ENCODE measurements at regions not wholly inside any gene's neighbourhood (a gene's known extent, or its start where the extent isn't known, plus 50 kb on each side); places are given as distances from the start of the nearest gene placed in this dataset.

DNA sequence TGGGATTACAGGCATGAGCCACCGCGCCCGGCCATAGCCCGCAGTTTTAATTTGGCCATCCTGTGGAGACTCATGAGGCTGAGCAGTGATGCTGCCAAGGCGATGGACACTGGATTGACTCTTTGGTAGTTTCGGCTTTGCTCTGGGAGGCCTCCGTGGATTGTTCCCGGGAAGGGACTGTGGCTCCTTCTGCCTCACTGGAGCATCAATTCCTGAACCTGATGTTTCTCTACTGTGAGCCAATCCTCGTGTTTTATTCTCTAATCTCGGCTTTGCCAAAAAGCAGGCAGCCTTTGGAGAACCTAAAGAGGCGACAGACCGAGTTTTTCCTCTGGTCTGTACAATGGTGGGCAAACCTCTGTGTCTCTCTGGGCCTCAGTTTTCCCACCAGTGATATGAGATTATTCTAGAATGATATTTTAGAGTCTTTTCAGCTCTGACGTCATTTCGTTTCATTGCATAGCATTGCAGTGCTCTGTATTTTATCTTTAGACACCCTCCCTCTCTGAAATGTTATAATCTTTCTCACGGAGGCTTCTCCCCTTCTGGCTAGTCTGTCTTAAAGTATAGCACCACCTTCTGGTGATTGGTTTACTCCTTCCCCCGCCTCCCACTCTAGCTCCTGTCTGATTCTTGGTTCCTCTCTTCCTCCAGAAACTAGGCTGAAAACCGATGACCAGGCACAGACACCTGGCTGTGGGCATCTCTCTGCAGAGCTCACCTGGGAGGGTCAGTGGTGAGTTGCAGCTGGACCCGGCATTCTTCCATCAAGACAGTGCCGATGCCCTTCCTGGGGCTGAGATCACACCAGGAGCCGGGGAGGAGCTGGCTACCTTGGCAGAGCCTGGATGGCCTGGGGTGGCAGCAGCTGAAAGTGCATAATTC is 341.3 kb downstream of the MYCN start:
- H3K27me3 ChIP-seq (ENCODE audit: insufficient read depth, low read length) = no peaks in the 10 kb centered on the region
- no peak overlapping the region for H3K4me3 ChIP-seq (ENCODE audit: low read length)
- no peaks in the 10 kb centered on the region for H3K4me1 ChIP-seq (ENCODE audit: insufficient read depth, low read length)
- no peaks in the 10 kb centered on the region for H3K9me3 ChIP-seq (ENCODE audit: low read depth, low read length)

DNA sequence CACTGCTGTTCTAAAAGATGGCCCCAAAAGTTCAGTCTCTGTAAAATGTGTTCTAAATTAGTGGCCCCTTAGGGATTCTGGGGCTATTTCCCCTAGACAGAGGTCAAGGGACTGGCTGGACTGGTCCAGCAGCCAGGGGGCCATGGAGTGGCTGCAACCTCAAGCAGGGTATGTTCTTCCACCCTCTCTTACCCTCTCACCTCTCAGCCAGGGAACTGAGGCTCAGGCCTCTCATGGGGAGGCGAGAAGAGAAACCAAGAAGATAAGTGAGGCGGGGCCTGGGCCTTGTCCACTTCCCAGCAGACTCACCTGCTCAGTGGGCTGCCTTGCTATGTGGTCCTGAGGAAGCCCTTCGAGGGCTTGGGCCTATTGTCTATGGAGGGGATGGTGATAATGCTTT is 339.7 kb downstream of the MYCN start:
- Histone ChIP-seq H3K27me3 (ENCODE audit: insufficient read depth, low read length) (no peaks in the 10 kb centered on the region), H3K4me3 (ENCODE audit: low read length) (no peak overlapping the region), H3K4me1 (ENCODE audit: insufficient read depth, low read length) (no peaks in the 10 kb centered on the region), H3K9me3 (ENCODE audit: low read depth, low read length) (no peaks in the 10 kb centered on the region)

DNA sequence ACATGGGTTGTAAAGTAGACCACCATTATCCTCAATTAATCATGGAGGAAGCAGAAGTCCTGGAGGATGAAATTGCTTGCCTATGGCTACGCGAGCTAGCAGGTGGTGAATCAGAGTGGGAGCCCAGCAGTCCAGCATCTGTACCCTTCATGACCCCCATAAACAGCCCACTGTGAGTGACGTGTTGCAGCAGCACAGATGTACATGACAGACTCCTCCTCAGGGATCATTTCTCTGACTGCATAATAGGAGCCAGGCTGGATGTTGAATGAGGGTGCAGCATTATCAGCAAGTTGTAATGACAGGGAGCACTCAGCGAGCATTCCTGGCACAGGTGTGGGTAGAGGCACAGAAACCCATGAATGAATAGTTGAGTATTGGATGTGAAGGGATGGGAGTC is 339.3 kb downstream of the MYCN start:
- Histone ChIP-seq H3K4me1 (ENCODE audit: insufficient read depth, low read length) (no peaks in the 10 kb centered on the region), H3K4me3 (ENCODE audit: low read length) (no peak overlapping the region), H3K27me3 (ENCODE audit: insufficient read depth, low read length) (no peaks in the 10 kb centered on the region), H3K9me3 (ENCODE audit: low read depth, low read length) (no peaks in the 10 kb centered on the region)

DNA sequence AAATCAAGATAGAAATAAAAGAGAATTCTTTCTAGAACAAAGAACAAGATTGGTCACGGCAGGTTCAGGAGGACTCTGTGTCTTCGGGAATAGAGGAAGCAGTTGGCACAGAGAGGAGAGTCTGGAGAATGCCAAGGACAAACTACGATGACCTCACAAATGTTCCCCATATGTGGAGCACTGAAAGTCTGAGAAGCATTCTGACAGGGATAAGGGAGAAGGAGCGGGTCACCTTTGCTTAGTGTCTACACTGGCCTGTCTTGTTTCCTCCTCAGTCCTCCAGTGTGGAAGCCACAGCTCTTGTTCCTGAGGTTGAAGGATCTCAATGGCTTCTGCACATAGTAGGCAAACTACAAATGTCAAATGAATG is 338.8 kb downstream of the MYCN start:
- no peaks in the 10 kb centered on the region for H3K4me1 ChIP-seq (ENCODE audit: insufficient read depth, low read length)
- no peaks in the 10 kb centered on the region for H3K27me3 ChIP-seq (ENCODE audit: insufficient read depth, low read length)
- H3K9me3 ChIP-seq (ENCODE audit: low read depth, low read length) = no peaks in the 10 kb centered on the region
- H3K4me3 ChIP-seq (ENCODE audit: low read length) = no peak overlapping the region

DNA sequence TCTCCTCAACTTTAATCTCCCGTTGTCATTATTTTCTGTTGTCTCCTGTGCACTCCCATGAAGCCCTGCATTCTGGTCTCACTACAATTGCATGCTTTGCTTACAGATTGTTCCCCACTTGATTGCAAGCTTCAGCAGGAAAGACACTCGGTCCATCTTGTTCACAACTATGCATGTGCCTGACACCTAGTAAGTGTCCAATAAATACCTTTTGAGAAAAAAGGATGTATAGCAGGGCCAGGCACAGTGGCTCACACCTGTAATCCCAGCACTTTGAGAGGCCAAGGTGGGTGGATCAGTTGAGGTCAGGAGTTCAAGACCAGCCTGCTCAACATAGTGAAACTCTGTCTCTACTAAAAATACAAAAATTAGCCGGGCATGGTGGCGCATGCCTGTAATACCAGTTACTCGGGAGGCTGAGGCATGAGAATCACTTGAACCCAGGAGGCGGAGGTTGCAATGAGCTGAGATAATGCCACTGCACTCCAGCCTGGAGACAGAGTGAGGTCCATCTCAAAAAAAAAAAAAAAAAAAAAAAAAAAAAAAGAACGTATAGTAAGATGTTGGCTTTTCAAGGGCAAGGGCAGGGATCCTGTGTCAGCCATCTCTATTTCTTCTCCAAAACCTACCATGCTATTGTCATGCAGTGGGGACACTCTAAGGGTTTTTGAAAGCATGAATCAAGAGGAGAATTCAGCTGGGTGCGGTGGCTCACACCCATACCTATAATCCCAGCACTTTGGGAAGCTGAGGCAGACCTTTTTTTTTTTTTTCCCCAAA is 338.3 kb downstream of the MYCN start:
- Histone ChIP-seq H3K9me3 (ENCODE audit: low read depth, low read length) (no peaks in the 10 kb centered on the region), H3K27me3 (ENCODE audit: insufficient read depth, low read length) (no peaks in the 10 kb centered on the region), H3K4me1 (ENCODE audit: insufficient read depth, low read length) (no peaks in the 10 kb centered on the region), H3K4me3 (ENCODE audit: low read length) (no peak overlapping the region)

GRCh38 chr2:16277117-16277516 is 336.8 kb downstream of the MYCN start:
- Histone ChIP-seq H3K27me3 (ENCODE audit: insufficient read depth, low read length) (no peaks in the 10 kb centered on the region), H3K4me3 (ENCODE audit: low read length) (no peak overlapping the region), H3K4me1 (ENCODE audit: insufficient read depth, low read length) (no peaks in the 10 kb centered on the region), H3K9me3 (ENCODE audit: low read depth, low read length) (no peaks in the 10 kb centered on the region)

GRCh38 chr2:16275661-16276060 is 335.3 kb downstream of the MYCN start:
- Histone ChIP-seq H3K4me3 (ENCODE audit: low read length) (no peak overlapping the region), H3K27me3 (ENCODE audit: insufficient read depth, low read length) (no peaks in the 10 kb centered on the region), H3K4me1 (ENCODE audit: insufficient read depth, low read length) (no peaks in the 10 kb centered on the region), H3K9me3 (ENCODE audit: low read depth, low read length) (no peaks in the 10 kb centered on the region)

GRCh38 chr2:16275131-16275530 is 334.8 kb downstream of the MYCN start:
- no peak overlapping the region for H3K4me3 ChIP-seq (ENCODE audit: low read length)
- no peaks in the 10 kb centered on the region for H3K27me3 ChIP-seq (ENCODE audit: insufficient read depth, low read length)
- no peaks in the 10 kb centered on the region for H3K9me3 ChIP-seq (ENCODE audit: low read depth, low read length)

GRCh38 chr2:16273111-16273510 is 332.8 kb downstream of the MYCN start:
- H3K4me1 ChIP-seq (ENCODE audit: insufficient read depth, low read length) = no peaks in the 10 kb centered on the region
- H3K9me3 ChIP-seq (ENCODE audit: low read depth, low read length) = no peaks in the 10 kb centered on the region
- no peak overlapping the region for H3K4me3 ChIP-seq (ENCODE audit: low read length)
- H3K27me3 ChIP-seq (ENCODE audit: insufficient read depth, low read length) = no peaks in the 10 kb centered on the region

More at GRCh38 chr2:16275131-16275530, 334.8 kb downstream of the MYCN start:
- no peaks in the 10 kb centered on the region for H3K4me1 ChIP-seq (ENCODE audit: insufficient read depth, low read length)

GRCh38 chr2:16272038-16272788 is 331.9 kb downstream of the MYCN start:
- H3K4me3 ChIP-seq (ENCODE audit: low read length) = no peak overlapping the region
- H3K27me3 ChIP-seq (ENCODE audit: insufficient read depth, low read length) = no peaks in the 10 kb centered on the region
- H3K4me1 ChIP-seq (ENCODE audit: insufficient read depth, low read length) = no peaks in the 10 kb centered on the region
- no peaks in the 10 kb centered on the region for H3K9me3 ChIP-seq (ENCODE audit: low read depth, low read length)

- H3K4me1 ChIP-seq (ENCODE audit: insufficient read depth, low read length) = no peaks in the 10 kb centered on the region
- H3K9me3 ChIP-seq (ENCODE audit: low read depth, low read length) = no peaks in the 10 kb centered on the region
- no peak overlapping the region for H3K4me3 ChIP-seq (ENCODE audit: low read length)
- no peaks in the 10 kb centered on the region for H3K27me3 ChIP-seq (ENCODE audit: insufficient read depth, low read length)
Observed at GRCh38 chr2:16271231-16271896, 331.0 kb downstream of the MYCN start.

DNA sequence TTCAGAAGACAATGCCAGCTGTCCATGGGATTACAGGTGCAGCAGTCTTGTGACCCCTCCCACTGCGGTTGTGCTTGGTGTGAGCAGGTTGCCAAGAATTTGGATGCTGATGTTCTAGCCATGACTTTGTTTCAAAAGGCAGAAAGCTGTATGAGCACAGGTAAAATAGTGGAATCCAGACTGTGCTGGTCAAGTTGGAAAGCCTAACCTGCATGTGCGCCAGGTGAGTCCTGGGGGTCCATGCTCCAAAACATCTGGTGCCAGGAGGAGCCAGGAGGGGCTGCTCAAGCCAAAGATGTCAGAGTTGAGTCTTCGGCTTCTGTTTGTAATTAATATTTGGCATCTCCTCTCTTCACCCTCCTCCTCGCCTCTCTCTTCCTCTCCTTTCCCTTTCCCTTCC is 330.1 kb downstream of the MYCN start:
- Histone ChIP-seq H3K27me3 (ENCODE audit: insufficient read depth, low read length) (no peaks in the 10 kb centered on the region), H3K4me1 (ENCODE audit: insufficient read depth, low read length) (no peaks in the 10 kb centered on the region), H3K4me3 (ENCODE audit: low read length) (no peak overlapping the region), H3K9me3 (ENCODE audit: low read depth, low read length) (no peaks in the 10 kb centered on the region)

DNA sequence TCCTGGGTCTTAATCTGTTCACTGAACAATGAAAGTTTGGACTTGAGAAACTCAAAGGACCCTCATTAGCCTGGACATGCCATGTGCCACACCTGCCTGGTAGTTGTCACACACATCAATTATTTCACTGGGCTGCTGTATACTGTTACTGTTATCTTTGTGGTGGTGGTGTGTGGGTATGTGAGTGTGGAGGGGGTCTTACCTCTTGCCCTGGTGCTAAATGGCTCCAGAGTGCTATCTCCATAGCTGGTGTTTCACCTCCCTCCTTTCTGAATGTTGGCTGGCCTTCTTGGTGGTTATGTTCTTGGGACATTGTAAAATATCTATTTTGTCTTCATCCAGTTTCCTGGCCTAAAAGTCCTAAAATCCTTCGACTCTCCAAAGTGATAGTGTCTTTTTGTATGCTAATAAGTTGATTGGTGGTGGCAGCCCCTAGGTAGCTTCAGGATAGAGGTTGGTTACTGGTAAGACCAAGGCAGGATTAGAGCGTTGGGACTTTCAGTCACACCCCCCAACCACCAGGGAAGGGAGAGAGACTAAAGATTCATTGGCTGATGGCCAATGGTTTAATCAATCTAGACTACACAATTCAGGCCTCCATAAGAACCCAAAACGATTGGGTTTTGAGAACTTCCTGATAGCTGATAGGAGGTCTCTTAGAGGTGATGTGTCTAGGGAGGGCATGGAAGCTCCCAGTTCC is 328.1 kb downstream of the MYCN start:
- H3K4me1 ChIP-seq (ENCODE audit: insufficient read depth, low read length) = no peaks in the 10 kb centered on the region
- no peaks in the 10 kb centered on the region for H3K27me3 ChIP-seq (ENCODE audit: insufficient read depth, low read length)
- no peaks in the 10 kb centered on the region for H3K9me3 ChIP-seq (ENCODE audit: low read depth, low read length)
- H3K4me3 ChIP-seq (ENCODE audit: low read length) = no peak overlapping the region

GRCh38 chr2:16266571-16266970 is 326.2 kb downstream of the MYCN start:
- H3K4me1 ChIP-seq (ENCODE audit: insufficient read depth, low read length) = no peaks in the 10 kb centered on the region
- no peak overlapping the region for H3K4me3 ChIP-seq (ENCODE audit: low read length)
- H3K27me3 ChIP-seq (ENCODE audit: insufficient read depth, low read length) = no peaks in the 10 kb centered on the region
- H3K9me3 ChIP-seq (ENCODE audit: low read depth, low read length) = no peaks in the 10 kb centered on the region
